ENCODE measurements at regions not wholly inside any gene's neighbourhood (a gene's known extent, or its start where the extent isn't known, plus 50 kb on each side); places are given as distances from the start of the nearest gene placed in this dataset.
A peak's percentile ranks its signal among the peaks of the same experiment; 100 is the strongest.

DNA sequence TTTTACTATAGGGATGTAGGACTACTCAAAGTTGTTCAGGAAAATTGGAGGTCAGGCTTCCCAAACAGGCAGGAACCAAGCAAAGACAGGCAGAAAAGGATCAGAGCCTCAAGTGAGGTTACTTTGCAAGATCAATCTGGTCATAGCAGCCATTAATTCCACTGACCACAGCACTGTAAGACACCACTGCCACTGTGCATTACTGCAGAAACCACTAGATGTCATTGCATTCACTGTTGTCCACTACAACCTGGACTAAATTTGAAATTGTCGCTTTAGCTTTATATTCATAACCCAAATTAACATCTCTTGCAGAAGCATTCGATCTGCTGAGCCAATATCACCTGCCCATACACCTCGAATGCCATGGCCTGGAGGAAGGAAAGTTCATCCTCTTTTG lies 126.9 kb upstream of the UFL1 start:
- DNase-seq (ENCODE audit: low spot score): peak; percentile 8
- intact Hi-C loops (cut with micrococcal nuclease; ENCODE audit: unreplicated experiment): loop anchor here (10.0 kb wide), 1 partner anchor 660 kb away; no protein-coding TSS in a partner anchor
- CTCF ChIA-PET (ENCODE audit: low intra/inter-chr PET ratio, low total read pairs): no interaction called here
- Histone ChIP-seq H3K9me3 (ENCODE audit: low read length) (no peaks in the 10 kb centered on the region), H4K20me1 (ENCODE audit: insufficient read depth, low read length) (no peaks in the 10 kb centered on the region), H3K36me3 (replicated peaks in 1 of 2; ENCODE audit: control insufficient read depth in 1 of 2, insufficient read depth in 2 of 2, low read length in 2 of 2) (no peaks in the 10 kb centered on the region), H3K4me2 (ENCODE audit: low read depth, low read length) (no peak overlapping the region), H3K79me2 (ENCODE audit: insufficient read depth, low read length) (no peaks in the 10 kb centered on the region), H3K9ac (ENCODE audit: insufficient read depth, low read depth, low read length) (no peak overlapping the region), H3K27ac (ENCODE audit: extremely low read length, insufficient read depth, low read length) (no peak overlapping the region), H3K27me3 (ENCODE audit: control insufficient read depth in 1 of 2, insufficient read depth in 2 of 2, low read length in 2 of 2) (no peaks in the 10 kb centered on the region), H2AFZ (ENCODE audit: low read length) (no peak overlapping the region), H3K4me3 (replicated peaks in 1 of 3; ENCODE audit: insufficient read depth in 1 of 3, low read depth in 2 of 3, low read length in 3 of 3) (no peak overlapping the region), H3K4me1 (ENCODE audit: insufficient read depth, low read length) (no peaks in the 10 kb centered on the region)
- no peak for TF ChIP-seq ZNF136 (CRISPR knock-in tag; IDR thresholded peaks at IDR 0.05; ENCODE audit: low read depth)
- TF ChIP-seq ZC3H13 (CRISPR knock-in tag; IDR thresholded peaks at IDR 0.05): no peak
- TF ChIP-seq STAG1 (CRISPR knock-in tag; IDR thresholded peaks at IDR 0.05): peak; percentile 50
- TF ChIP-seq CTCF (CRISPR knock-in tag; IDR thresholded peaks at IDR 0.05): peak; percentile 52
- peak; percentile 12; the same call in 1 of the 2 replicates for TF ChIP-seq SMC3 (IDR thresholded peaks at IDR 0.05; ENCODE audit: low read length)
- peak; percentile 90 for ATAC-seq
- WGBS (ENCODE audit: low lambda C conversion rate): 0% methylated on average over 3 of the region's 3 CpGs
- POLR2A ChIA-PET: no interaction called here
- BruUV-seq (replicated peaks): no TSS peak
- in situ Hi-C loops (cut with HindIII; ENCODE audit: extremely low pct_ligation_motif_present, low pct_unique_long_range_greater_than_20kb): no loop called here
- peak; percentile 39 for FAIRE-seq

DNA sequence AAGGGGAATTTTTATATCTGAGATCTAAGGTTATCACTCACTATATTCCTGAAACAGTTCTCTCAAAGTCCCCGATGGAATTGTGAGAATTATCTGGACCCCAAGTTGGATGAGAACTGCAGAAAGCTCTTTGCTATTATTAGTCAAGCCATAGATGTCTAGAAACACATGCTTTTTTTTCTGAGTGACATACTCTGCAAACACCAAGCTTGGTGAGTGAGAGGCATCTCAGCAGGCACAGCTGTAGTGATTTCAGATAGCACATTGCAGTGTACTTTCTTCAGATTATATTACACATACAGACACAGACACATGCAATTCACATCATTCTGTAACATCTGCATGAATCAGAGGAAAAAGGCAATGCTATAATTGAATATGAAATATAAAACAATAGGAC lies 111.1 kb upstream of the UFL1 start:
- FAIRE-seq (no peak), ATAC-seq (no peak), DNase-seq (ENCODE audit: low spot score) (no peak)
- Histone ChIP-seq H2AFZ (ENCODE audit: low read length) (no peak overlapping the region), H3K4me1 (ENCODE audit: insufficient read depth, low read length) (no peaks in the 10 kb centered on the region), H3K4me2 (ENCODE audit: low read depth, low read length) (no peak overlapping the region), H3K27ac (ENCODE audit: extremely low read length, insufficient read depth, low read length) (no peak overlapping the region), H3K79me2 (ENCODE audit: insufficient read depth, low read length) (no peaks in the 10 kb centered on the region), H3K9me3 (ENCODE audit: low read length) (no peaks in the 10 kb centered on the region), H3K9ac (ENCODE audit: insufficient read depth, low read depth, low read length) (no peak overlapping the region), H3K27me3 (ENCODE audit: control insufficient read depth in 1 of 2, insufficient read depth in 2 of 2, low read length in 2 of 2) (no peaks in the 10 kb centered on the region; a peak in 1 of 5 replicates), H4K20me1 (ENCODE audit: insufficient read depth, low read length) (no peaks in the 10 kb centered on the region), H3K4me3 (replicated peaks in 1 of 3; ENCODE audit: insufficient read depth in 1 of 3, low read depth in 2 of 3, low read length in 3 of 3) (no peak overlapping the region), H3K36me3 (replicated peaks in 1 of 2; ENCODE audit: control insufficient read depth in 1 of 2, insufficient read depth in 2 of 2, low read length in 2 of 2) (no peaks in the 10 kb centered on the region)
- POLR2A ChIA-PET: no interaction called here
- intact Hi-C loops (cut with micrococcal nuclease; ENCODE audit: unreplicated experiment) (no loop called here), in situ Hi-C loops (cut with HindIII; ENCODE audit: extremely low pct_ligation_motif_present, low pct_unique_long_range_greater_than_20kb) (no loop called here)
- CTCF ChIA-PET (ENCODE audit: low intra/inter-chr PET ratio, low total read pairs): no interaction called here
- BruUV-seq (replicated peaks): no TSS peak
- 0% methylated on average over 1 of the region's 1 CpG for WGBS (ENCODE audit: low lambda C conversion rate)
- TF ChIP-seq ZNF503 (CRISPR knock-in tag; IDR thresholded peaks at IDR 0.05) (no peak), ZNF20 (CRISPR knock-in tag; IDR thresholded peaks at IDR 0.05) (no peak), GTF3A (CRISPR knock-in tag; conservative IDR thresholded peaks at IDR 0.05) (no peak), SOX6 (IDR thresholded peaks at IDR 0.05) (no peak), SOX6 (CRISPR knock-in tag; IDR thresholded peaks at IDR 0.05) (no peak), MLXIP (CRISPR knock-in tag; IDR thresholded peaks at IDR 0.05; ENCODE audit: borderline replicate concordance) (no peak), ZNF121 (CRISPR knock-in tag; IDR thresholded peaks at IDR 0.05) (no peak)
- TF ChIP-seq, protein P1, sequence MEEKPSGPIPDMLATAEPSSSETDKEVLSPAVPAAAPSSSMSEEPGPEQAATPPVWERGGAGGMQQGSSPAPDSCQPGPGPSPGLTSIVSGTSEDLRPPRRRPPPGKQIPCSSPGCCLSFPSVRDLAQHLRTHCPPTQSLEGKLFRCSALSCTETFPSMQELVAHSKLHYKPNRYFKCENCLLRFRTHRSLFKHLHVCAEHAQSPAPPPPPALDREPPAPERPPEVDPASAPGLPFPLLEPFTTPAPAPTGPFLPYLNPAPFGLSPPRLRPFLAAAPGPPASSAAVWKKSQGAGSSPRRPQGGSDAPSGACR (CRISPR knock-in tag; IDR thresholded peaks at IDR 0.05): no peak
